ENCODE measurements at regions not wholly inside any gene's neighbourhood (a gene's known extent, or its start where the extent isn't known, plus 50 kb on each side); places are given as distances from the start of the nearest gene placed in this dataset.

GRCh38 chr15:20346082-20346805 is 195.4 kb downstream of the GOLGA6L6 start:
- TF ChIP-seq, protein P1, sequence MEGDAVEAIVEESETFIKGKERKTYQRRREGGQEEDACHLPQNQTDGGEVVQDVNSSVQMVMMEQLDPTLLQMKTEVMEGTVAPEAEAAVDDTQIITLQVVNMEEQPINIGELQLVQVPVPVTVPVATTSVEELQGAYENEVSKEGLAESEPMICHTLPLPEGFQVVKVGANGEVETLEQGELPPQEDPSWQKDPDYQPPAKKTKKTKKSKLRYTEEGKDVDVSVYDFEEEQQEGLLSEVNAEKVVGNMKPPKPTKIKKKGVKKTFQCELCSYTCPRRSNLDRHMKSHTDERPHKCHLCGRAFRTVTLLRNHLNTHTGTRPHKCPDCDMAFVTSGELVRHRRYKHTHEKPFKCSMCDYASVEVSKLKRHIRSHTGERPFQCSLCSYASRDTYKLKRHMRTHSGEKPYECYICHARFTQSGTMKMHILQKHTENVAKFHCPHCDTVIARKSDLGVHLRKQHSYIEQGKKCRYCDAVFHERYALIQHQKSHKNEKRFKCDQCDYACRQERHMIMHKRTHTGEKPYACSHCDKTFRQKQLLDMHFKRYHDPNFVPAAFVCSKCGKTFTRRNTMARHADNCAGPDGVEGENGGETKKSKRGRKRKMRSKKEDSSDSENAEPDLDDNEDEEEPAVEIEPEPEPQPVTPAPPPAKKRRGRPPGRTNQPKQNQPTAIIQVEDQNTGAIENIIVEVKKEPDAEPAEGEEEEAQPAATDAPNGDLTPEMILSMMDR (IDR thresholded peaks at IDR 0.05) = no peak
- TF ChIP-seq EZH2 (IDR thresholded peaks at IDR 0.05; ENCODE audit: borderline replicate concordance, insufficient read depth, low read depth, low read length, poor library complexity, severe bottlenecking) = no peak
